H1 (cell line): ENCODE measurements at regions not wholly inside any gene's neighbourhood (a gene's known extent, or its start where the extent isn't known, plus 50 kb on each side); places are given as distances from the start of the nearest gene placed in this dataset.

Experiments used
- CTCF ChIA-PET: fragments of 300-600 bp; sonication (Branson Sonifier 250); formaldehyde crosslinking; loops from one replicate; lab custom pipeline; 2021; ENCODE audit not compliant: partially characterized antibody; lab: Charles Lee
- POLR2A ChIA-PET: fragments of 300-600 bp; sonication (Branson Sonifier 250); formaldehyde crosslinking; loops from one replicate; lab custom pipeline; 2021; ENCODE audit warnings: inconsistent platforms; ENCODE audit not compliant: partially characterized antibody; lab: Charles Lee
- DNase-seq, 2 experiments: peaks; one replicate each; pipeline versions ENCODE4 v3.0.0 to v3.0.0-alpha.2; 2010 to 2022; ENCODE audit warnings: low spot score in 2 of 2, low read depth in 1 of 2, mixed read lengths in 1 of 2
- FAIRE-seq: peaks from 2 replicates; lab custom pipeline; 2011; peaks lifted over from hg19 to GRCh38; lab: Jason Lieb, UNC
- H2AFZ ChIP-seq: 2 replicates; pipeline ENCODE4 v1.8.1; 2012; ENCODE audit warnings: low read length, inconsistent platforms
- H2AK5ac ChIP-seq: 2 replicates; pipeline ENCODE4 v1.6.1; 2013; ENCODE audit warnings: low read depth, low read length
- H2BK120ac ChIP-seq: replicated peaks from 2 replicates; pipeline ENCODE3; 2013; ENCODE audit warnings: low read depth, low read length, inconsistent platforms
- H2BK12ac ChIP-seq: 2 replicates; pipeline ENCODE4 v1.6.1; 2013; ENCODE audit warnings: low read depth, low read length
- H2BK15ac ChIP-seq: 2 replicates; pipeline ENCODE4 v1.6.1; 2013; ENCODE audit warnings: low read length
- H2BK20ac ChIP-seq: 2 replicates; pipeline ENCODE4 v1.6.1; 2013; ENCODE audit warnings: low read length
- H2BK5ac ChIP-seq: 2 replicates; pipeline ENCODE4 v1.6.1; 2013; ENCODE audit warnings: low read depth, low read length
- H3K14ac ChIP-seq: 2 replicates; pipeline ENCODE4 v1.6.1; 2013; ENCODE audit warnings: inconsistent platforms; ENCODE audit not compliant: insufficient read length
- H3K18ac ChIP-seq: 2 replicates; pipeline ENCODE4 v1.6.1; 2013; ENCODE audit warnings: low read length; ENCODE audit errors: extremely low read depth
- H3K23ac ChIP-seq: 2 replicates; pipeline ENCODE4 v1.6.1; 2013; ENCODE audit warnings: inconsistent platforms; ENCODE audit not compliant: insufficient read length
- H3K23me2 ChIP-seq: 2 replicates; pipeline ENCODE4 v1.6.1; 2013; ENCODE audit warnings: low read depth, low read length
- H3K27ac ChIP-seq: 2 replicates; pipeline ENCODE4 v1.6.1; 2011; ENCODE audit warnings: low read depth, low read length, inconsistent platforms
- H3K27me3 ChIP-seq, 4 experiments: replicated peaks in 1 of 4; 1 replicate in 1 of 4; 2 replicates in 3 of 4; pipeline versions ENCODE4 v1.6.1 to v1.8.1; 2011 to 2013; ENCODE audit warnings: low read length in 3 of 4, mild to moderate bottlenecking in 3 of 4, inconsistent platforms in 2 of 4, mixed read lengths in 2 of 4, moderate library complexity in 1 of 4; ENCODE audit not compliant: control insufficient read depth in 3 of 4, insufficient read depth in 3 of 4; ENCODE audit errors: extremely low read depth in 1 of 4
- H3K36me3 ChIP-seq, 4 experiments: 2 replicates each; pipeline versions ENCODE4 v1.6.1 to v1.8.1; 2011 to 2013; ENCODE audit warnings: mild to moderate bottlenecking in 4 of 4, low read length in 3 of 4, moderate library complexity in 2 of 4, control low read depth in 1 of 4, inconsistent platforms in 1 of 4; ENCODE audit not compliant: insufficient read depth in 4 of 4, control insufficient read depth in 2 of 4
- H3K4ac ChIP-seq: replicated peaks from 2 replicates; pipeline ENCODE3; 2013; ENCODE audit warnings: low read length, low read depth, mixed read lengths, inconsistent platforms; ENCODE audit not compliant: insufficient read length
- H3K4me1 ChIP-seq, 4 experiments: replicated peaks in 1 of 4; 1 replicate in 1 of 4; 2 replicates in 3 of 4; pipeline versions ENCODE4 v1.6.1 to v1.8.1; 2011 to 2013; ENCODE audit warnings: low read length in 3 of 4, inconsistent platforms in 2 of 4, mixed read lengths in 1 of 4; ENCODE audit not compliant: insufficient read depth in 4 of 4, control insufficient read depth in 3 of 4
- H3K4me2 ChIP-seq, 2 experiments: 2 replicates each; pipeline versions ENCODE4 v1.6.1 to v1.8.1; 2011 to 2013; ENCODE audit warnings: low read depth in 2 of 2, low read length in 2 of 2, control low read depth in 1 of 2, inconsistent platforms in 1 of 2, mild to moderate bottlenecking in 1 of 2; ENCODE audit not compliant: insufficient read depth in 1 of 2
- H3K4me3 ChIP-seq, 4 experiments: fragments of 200-600, 300-600 bp in 1 of 4; sonication (generic), shearing (Covaris generic), sonication (Bioruptor Twin) in 1 of 4; 2 replicates each; pipeline versions ENCODE4 v1.5.1 to v1.8.1; 2011 to 2016; ENCODE audit warnings: low read length in 4 of 4, low read depth in 3 of 4, control low read depth in 2 of 4, inconsistent platforms in 2 of 4, mild to moderate bottlenecking in 2 of 4, mixed read lengths in 1 of 4, moderate library complexity in 1 of 4; ENCODE audit not compliant: insufficient read depth in 2 of 4; ENCODE audit errors: extremely low read depth in 1 of 4
- H3K56ac ChIP-seq: replicated peaks from 2 replicates; pipeline ENCODE3; 2013; ENCODE audit warnings: low read depth, mild to moderate bottlenecking, mixed read lengths, low read length, inconsistent platforms; ENCODE audit not compliant: insufficient read length
- H3K79me1 ChIP-seq: 2 replicates; pipeline ENCODE4 v1.6.1; 2013; ENCODE audit warnings: low read depth, low read length, control low read depth
- H3K79me2 ChIP-seq, 2 experiments: 2 replicates each; pipeline versions ENCODE4 v1.6.1 to v1.8.1; 2012 to 2013; ENCODE audit warnings: low read length in 2 of 2, mild to moderate bottlenecking in 2 of 2, inconsistent platforms in 1 of 2; ENCODE audit not compliant: insufficient read depth in 2 of 2, control insufficient read depth in 1 of 2
- H3K9ac ChIP-seq, 4 experiments: replicated peaks in 1 of 4; 1 replicate in 1 of 4; 2 replicates in 3 of 4; pipeline versions ENCODE4 v1.6.1 to v1.8.1; 2011 to 2013; ENCODE audit warnings: low read depth in 3 of 4, low read length in 3 of 4, control low read depth in 2 of 4, mild to moderate bottlenecking in 2 of 4, moderate library complexity in 2 of 4, inconsistent platforms in 1 of 4; ENCODE audit errors: extremely low read depth in 1 of 4
- H3K9me3 ChIP-seq, 2 experiments: 2 replicates each; pipeline versions ENCODE4 v1.6.1 to v1.8.1; 2012 to 2013; ENCODE audit warnings: mild to moderate bottlenecking in 2 of 2, moderate library complexity in 2 of 2, control low read depth in 1 of 2, inconsistent platforms in 1 of 2, low read depth in 1 of 2, low read length in 1 of 2, mixed read lengths in 1 of 2; ENCODE audit not compliant: insufficient read depth in 2 of 2
- H4K20me1 ChIP-seq, 2 experiments: replicated peaks in 1 of 2; 2 replicates each; pipeline versions ENCODE3 to v1.8.1; 2011 to 2013; ENCODE audit warnings: inconsistent platforms in 2 of 2, low read length in 2 of 2, mild to moderate bottlenecking in 1 of 2; ENCODE audit not compliant: insufficient read depth in 2 of 2, control insufficient read depth in 1 of 2
- H4K5ac ChIP-seq: 2 replicates; pipeline ENCODE4 v1.6.1; 2013; ENCODE audit warnings: low read length, low read depth, mixed read lengths, inconsistent platforms; ENCODE audit not compliant: insufficient read length
- H4K8ac ChIP-seq: 2 replicates; pipeline ENCODE4 v1.8.0; 2013; ENCODE audit warnings: mild to moderate bottlenecking, moderate library complexity, low read length, inconsistent platforms; ENCODE audit not compliant: insufficient read depth; ENCODE audit errors: extremely low read depth
- H4K91ac ChIP-seq: replicated peaks from 2 replicates; pipeline ENCODE3; 2013; ENCODE audit warnings: low read length, mixed read lengths, inconsistent platforms; ENCODE audit not compliant: insufficient read length
- CHD2 ChIP-seq: IDR thresholded peaks from 2 replicates; pipeline ENCODE4 v1.6.1; 2012; ENCODE audit warnings: low read length, improper control_type of control experiment
- GABPA ChIP-seq: IDR thresholded peaks from 2 replicates; pipeline ENCODE4 v1.6.1; 2011; ENCODE audit warnings: mild to moderate bottlenecking, low read length, moderate library complexity, borderline replicate concordance; ENCODE audit not compliant: insufficient read depth
- GTF2F1 ChIP-seq: IDR thresholded peaks from 2 replicates; pipeline ENCODE4 v1.6.1; 2012; ENCODE audit warnings: low read depth, low read length, improper control_type of control experiment, borderline replicate concordance
- RXRA ChIP-seq: IDR thresholded peaks from 2 replicates; pipeline ENCODE4 v1.6.1; 2011; ENCODE audit warnings: low read depth, mild to moderate bottlenecking, low read length, moderate library complexity; ENCODE audit not compliant: insufficient read depth
- SIN3A ChIP-seq, 2 experiments: IDR thresholded peaks in 1 of 2; conservative IDR thresholded peaks in 1 of 2; 2 replicates each; pipeline ENCODE4 v1.6.1; 2011 to 2012; ENCODE audit warnings: low read length in 2 of 2, improper control_type of control experiment in 1 of 2, low read depth in 1 of 2, mild to moderate bottlenecking in 1 of 2
- SP1 ChIP-seq: IDR thresholded peaks from 2 replicates; pipeline ENCODE4 v1.6.1; 2011; ENCODE audit warnings: low read depth, low read length
- SRF ChIP-seq: IDR thresholded peaks from 2 replicates; pipeline ENCODE4 v1.6.1; 2011; ENCODE audit warnings: mild to moderate bottlenecking, low read depth, low read length, moderate library complexity
- WGBS, 2 experiments: shearing (Covaris generic) in 1 of 2; methylation state at CpG; one replicate each; pipeline versions ENCODE4 v1.1.6 to v1.1.7; 2013 to 2015; ENCODE audit warnings: low lambda C conversion rate in 2 of 2, mixed read lengths in 2 of 2, inconsistent platforms in 1 of 2, low coverage in 1 of 2, missing lambda C conversion rate in 1 of 2; ENCODE audit not compliant: insufficient replicate concordance in 2 of 2, insufficient coverage in 1 of 2, insufficient read length in 1 of 2; ENCODE audit errors: extremely low coverage in 1 of 2, missing lambda C conversion rate in 1 of 2; 5-methylcytosine and 5-hydroxymethylcytosine counted together
- TF ChIP-seq, protein P1 (sequence below): IDR thresholded peaks from 2 replicates; pipeline ENCODE4 v1.6.1; 2011; ENCODE audit warnings: low read length, improper control_type of control experiment
- TF ChIP-seq, protein P2 (sequence below): IDR thresholded peaks from 2 replicates; pipeline ENCODE4 v1.6.1; 2012; ENCODE audit warnings: low read length, inconsistent platforms

DNA sequence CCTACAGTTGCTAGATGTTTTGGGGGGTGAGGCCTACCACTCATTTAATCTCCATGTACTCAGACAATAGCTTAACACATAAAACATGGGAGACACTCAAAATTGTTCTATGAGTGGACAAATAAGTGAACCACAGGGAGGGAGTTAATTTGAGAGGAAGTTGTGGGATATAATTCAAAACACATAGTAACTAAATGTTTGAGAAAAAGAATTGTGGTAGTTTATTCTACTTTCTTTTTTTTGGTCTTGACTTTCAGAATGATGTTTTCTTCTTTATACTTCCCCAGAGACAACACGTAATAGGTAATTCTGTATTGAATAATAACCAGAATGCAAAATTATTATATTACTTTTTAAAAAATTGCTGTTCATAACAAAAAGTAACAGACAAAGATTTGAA lies 453.8 kb downstream of the RFPL4B start:
- CTCF ChIA-PET: no interaction called here
- H3K56ac ChIP-seq: no peak overlapping the region

More for the DNA sequence above, 453.8 kb downstream of the RFPL4B start:
- 96% methylated on average over 1 of the region's 1 CpG; no CpG with 5 or more reads in 1 of the 2 experiments for WGBS, 2 experiments
- Histone ChIP-seq H3K4me3 (no peak overlapping the region), H3K4ac (no peak overlapping the region), H3K27me3 (no peaks in the 10 kb centered on the region), H2BK5ac (no peak overlapping the region), H3K27ac (no peak overlapping the region), H3K23me2 (no peaks in the 10 kb centered on the region; the same call in 1 of the 2 replicates), H2AFZ (no peak overlapping the region), H2BK12ac (no peak overlapping the region), H4K91ac (no peak overlapping the region), H2AK5ac (no peak overlapping the region), H3K4me2 (no peak overlapping the region), H2BK120ac (no peak overlapping the region), H2BK15ac (no peak overlapping the region), H3K79me2 (no peaks in the 10 kb centered on the region), H4K20me1 (no peaks in the 10 kb centered on the region), H3K23ac (no peak overlapping the region), H3K79me1 (no peaks in the 10 kb centered on the region), H3K9me3 (no peaks in the 10 kb centered on the region), H4K5ac (no peak overlapping the region), H3K14ac (no peak overlapping the region), H3K9ac (no peak overlapping the region), H2BK20ac (no peak overlapping the region), H3K18ac (no peak overlapping the region), H3K36me3 (no peaks in the 10 kb centered on the region), H3K4me1 (no peaks in the 10 kb centered on the region), H4K8ac (no peak overlapping the region)
- no peak for DNase-seq
- TF ChIP-seq, protein P1, sequence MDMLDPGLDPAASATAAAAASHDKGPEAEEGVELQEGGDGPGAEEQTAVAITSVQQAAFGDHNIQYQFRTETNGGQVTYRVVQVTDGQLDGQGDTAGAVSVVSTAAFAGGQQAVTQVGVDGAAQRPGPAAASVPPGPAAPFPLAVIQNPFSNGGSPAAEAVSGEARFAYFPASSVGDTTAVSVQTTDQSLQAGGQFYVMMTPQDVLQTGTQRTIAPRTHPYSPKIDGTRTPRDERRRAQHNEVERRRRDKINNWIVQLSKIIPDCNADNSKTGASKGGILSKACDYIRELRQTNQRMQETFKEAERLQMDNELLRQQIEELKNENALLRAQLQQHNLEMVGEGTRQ: no peak
- no peak for TF ChIP-seq SRF
- TF ChIP-seq SP1: no peak
- TF ChIP-seq CHD2: no peak
- TF ChIP-seq, protein P2, sequence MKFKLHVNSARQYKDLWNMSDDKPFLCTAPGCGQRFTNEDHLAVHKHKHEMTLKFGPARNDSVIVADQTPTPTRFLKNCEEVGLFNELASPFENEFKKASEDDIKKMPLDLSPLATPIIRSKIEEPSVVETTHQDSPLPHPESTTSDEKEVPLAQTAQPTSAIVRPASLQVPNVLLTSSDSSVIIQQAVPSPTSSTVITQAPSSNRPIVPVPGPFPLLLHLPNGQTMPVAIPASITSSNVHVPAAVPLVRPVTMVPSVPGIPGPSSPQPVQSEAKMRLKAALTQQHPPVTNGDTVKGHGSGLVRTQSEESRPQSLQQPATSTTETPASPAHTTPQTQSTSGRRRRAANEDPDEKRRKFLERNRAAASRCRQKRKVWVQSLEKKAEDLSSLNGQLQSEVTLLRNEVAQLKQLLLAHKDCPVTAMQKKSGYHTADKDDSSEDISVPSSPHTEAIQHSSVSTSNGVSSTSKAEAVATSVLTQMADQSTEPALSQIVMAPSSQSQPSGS: no peak
- TF ChIP-seq GTF2F1: no peak
- no peak for TF ChIP-seq GABPA
- TF ChIP-seq RXRA: no peak
- TF ChIP-seq SIN3A (conservative IDR thresholded peaks at IDR 0.05 in 1 of 2, IDR thresholded peaks at IDR 0.05 in 1 of 2; ENCODE audit: low read depth in 1 of 2, low read length in 2 of 2): no peak
- no peak for FAIRE-seq
- POLR2A ChIA-PET: no interaction called here
